ENCODE measurements at regions not wholly inside any gene's neighbourhood (a gene's known extent, or its start where the extent isn't known, plus 50 kb on each side); places are given as distances from the start of the nearest gene placed in this dataset.
"Not testable (repeated sequence)": the region's sequence is repeated elsewhere in the genome, so short reads cannot be mapped to it uniquely, and the experiment has no call there.

- DNase-seq, result not testable (repeated sequence)
These were observed 71.5 kb downstream of the WSB1 start for GRCh38 chr17:27365329-27365945.

GRCh38 chr17:27366437-27366836 is 72.5 kb downstream of the WSB1 start:
- DNase-seq, result no peak

- DNase-seq, result no peak
These were observed 73.4 kb downstream of the WSB1 start for GRCh38 chr17:27367121-27367981.

- DNase-seq, result no peak
These were observed 74.4 kb downstream of the WSB1 start for GRCh38 chr17:27368151-27368795.

- no peak for DNase-seq
These were observed 75.1 kb downstream of the WSB1 start for GRCh38 chr17:27368980-27369379.

- DNase-seq, result no peak
These were observed 76.9 kb downstream of the WSB1 start for GRCh38 chr17:27370776-27371175.

GRCh38 chr17:27373695-27374094 is 79.8 kb downstream of the WSB1 start:
- not testable (repeated sequence) for DNase-seq

- no peak for DNase-seq
These were observed 79.4 kb upstream of the KSR1 start for GRCh38 chr17:27376637-27377547.

- no peak for DNase-seq
These were observed 77.6 kb upstream of the KSR1 start for GRCh38 chr17:27378482-27379175.

- DNase-seq, result no peak
These were observed 76.2 kb upstream of the KSR1 start for GRCh38 chr17:27379888-27380533.

- DNase-seq, result no peak
These were observed 75.7 kb upstream of the KSR1 start for GRCh38 chr17:27380551-27380950.

- DNase-seq, result peak; percentile 70 to 73
These were observed 75.2 kb upstream of the KSR1 start for GRCh38 chr17:27381007-27381501.

- no peak for DNase-seq
These were observed 74.2 kb upstream of the KSR1 start for GRCh38 chr17:27382025-27382424.

GRCh38 chr17:27384261-27384701 is 72.0 kb upstream of the KSR1 start:
- DNase-seq, result no peak

- no peak for DNase-seq
These were observed 71.5 kb upstream of the KSR1 start for GRCh38 chr17:27384726-27385125.

GRCh38 chr17:27385626-27386025 is 70.6 kb upstream of the KSR1 start:
- no peak for DNase-seq

GRCh38 chr17:27386206-27387075 is 69.8 kb upstream of the KSR1 start:
- no peak for DNase-seq

- no peak for DNase-seq
These were observed 66.6 kb upstream of the KSR1 start for GRCh38 chr17:27389542-27390140.

- DNase-seq, result no peak
These were observed 65.7 kb upstream of the KSR1 start for GRCh38 chr17:27390540-27390939.

GRCh38 chr17:27391427-27391826 is 64.8 kb upstream of the KSR1 start:
- DNase-seq, result no peak
